ENCODE measurements at regions not wholly inside any gene's neighbourhood (a gene's known extent, or its start where the extent isn't known, plus 50 kb on each side); places are given as distances from the start of the nearest gene placed in this dataset.

DNA sequence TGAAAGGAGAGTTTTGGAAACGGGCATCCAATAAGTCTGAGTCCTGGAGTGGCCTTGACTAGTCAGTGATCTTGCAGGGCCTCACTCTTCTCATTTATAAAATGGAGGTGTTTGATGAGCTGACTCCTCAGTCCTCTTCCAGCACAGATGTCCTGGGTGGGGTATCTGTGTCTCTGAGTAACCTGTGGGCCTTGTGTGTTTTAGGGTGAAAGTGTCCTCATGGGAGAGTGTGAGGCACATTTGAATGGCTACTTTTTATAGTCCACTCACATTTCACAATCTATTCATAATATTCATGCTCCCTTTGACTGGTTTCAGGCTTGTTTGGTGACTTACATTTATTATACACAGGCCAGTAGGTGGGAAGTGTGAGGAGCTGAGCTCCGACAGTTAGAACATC, 106.4 kb upstream of the CELF4 start:
- no peak for DNase-seq (ENCODE audit: low read depth)

DNA sequence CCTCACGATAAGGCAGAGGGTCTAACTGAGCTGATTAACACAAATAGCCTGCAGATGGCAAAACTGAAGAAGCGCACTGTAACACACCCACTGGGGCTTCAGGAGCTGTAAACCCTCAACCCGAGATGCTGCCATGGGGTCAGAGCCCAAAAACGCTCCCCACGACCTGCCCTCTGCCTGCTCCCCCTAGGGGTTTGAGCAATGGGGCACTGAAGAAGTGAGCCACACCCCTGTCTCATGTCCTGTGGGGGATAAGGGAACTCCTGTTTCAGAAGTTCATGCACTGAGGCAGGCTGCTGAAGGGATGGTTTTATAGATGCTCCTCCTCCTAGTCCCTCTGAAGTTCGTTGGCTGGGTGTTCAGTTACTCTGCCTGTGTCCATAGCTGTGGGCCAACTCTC, 105.9 kb upstream of the CELF4 start:
- no peak for DNase-seq (ENCODE audit: low read depth)

DNA sequence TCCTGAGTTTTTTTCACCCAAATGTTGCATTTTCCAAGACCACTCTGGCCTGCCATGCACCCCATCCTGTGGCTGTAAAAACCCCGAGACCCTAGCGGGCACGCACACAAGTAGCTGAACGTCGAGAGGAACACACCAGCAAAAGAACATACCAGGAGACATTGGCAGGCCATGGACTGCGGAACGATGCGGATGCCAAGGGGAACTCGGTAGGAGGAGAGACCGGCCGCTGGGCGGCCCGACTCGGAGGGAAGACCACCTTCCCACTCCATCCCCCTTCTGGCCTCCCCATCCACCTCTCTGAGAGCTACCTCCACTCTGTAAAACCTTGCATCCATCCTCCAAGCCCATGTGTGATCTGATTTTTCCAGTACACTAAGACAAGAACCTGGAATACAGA, 105.5 kb upstream of the CELF4 start:
- no peak for DNase-seq (ENCODE audit: low read depth)

DNA sequence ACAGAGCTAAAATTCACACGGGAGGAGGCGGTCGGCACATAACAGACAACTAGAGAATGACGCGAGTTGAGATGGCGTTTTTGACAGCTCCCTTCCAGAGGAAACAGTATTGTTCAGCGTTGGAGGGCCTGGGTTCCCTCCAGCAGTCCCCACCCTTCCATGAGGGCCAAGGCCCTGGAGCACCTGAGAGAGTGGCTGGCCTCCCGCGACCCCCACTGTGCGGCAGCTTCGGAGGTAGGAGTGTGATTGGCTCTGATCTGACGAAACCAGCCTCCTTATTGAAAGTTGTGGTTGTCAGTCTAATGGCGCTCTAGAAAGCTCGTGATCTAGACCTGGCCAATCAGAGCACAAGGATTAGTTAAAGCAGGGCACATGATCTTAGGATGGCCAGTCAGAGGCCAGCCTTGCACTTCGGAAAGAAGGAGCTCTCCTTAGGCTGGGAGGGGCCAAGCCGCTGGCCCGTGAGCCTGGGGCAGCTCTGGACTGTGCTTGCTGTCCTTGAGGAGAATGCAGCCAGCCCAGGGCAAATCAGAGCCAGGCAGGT, 104.5 kb upstream of the CELF4 start:
- no peak for DNase-seq (ENCODE audit: low read depth)

DNA sequence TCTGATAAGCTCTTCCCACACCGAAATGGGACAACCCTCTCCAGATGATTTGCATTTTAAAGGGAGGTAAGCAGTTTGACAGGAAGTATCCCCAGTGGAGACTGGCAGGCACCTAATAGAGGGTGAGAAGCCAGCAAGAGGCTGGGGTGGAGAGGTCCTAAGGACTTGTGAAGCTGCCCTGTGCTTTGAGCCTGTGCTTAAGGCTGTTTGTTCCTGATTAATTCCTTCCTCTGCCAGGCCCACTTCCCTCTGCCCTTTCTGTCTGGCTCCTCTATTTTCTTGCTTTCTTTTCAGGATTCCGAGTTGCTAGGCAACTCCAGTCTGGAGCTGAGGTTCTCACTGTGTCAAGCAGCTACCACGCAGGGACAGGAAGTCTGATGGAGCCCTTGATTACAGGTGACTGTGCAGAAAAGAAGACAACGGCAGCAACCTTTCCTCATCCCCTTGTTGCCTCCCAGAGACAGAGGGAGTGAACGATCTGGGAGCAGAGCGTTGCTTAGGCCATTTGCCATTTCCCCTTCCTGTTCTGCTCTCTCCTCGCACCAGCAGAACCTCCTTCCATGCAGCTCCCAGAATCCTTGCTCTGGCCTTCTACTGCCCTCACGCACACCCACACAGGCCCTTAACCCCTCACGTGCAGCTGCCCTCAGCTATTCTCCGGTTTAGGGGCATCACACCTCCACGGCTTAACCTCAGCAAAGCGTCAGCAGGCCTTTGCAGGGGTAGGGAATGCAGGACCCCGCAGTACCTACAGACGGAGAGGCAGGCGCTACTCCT, 103.6 kb upstream of the CELF4 start:
- DNase-seq (ENCODE audit: low read depth): no peak

DNA sequence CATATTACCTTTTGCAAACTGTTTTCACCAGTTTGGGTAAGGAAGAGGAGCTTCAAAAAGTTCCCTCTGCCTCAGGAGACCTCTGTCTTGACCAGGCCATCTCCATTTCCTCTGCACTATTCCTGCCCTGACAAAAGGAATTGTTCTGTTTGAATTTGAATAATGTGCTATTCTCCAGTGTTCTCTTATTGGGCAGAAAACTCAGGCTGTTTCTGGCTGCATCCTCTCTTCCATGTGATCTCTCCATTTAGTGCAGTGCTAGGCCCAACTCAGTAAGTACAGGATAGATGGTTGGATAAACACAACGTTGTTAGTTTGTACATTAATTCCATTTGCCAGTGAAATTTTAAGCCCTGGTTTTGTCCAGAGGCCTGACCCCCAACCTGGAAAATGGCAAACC, 102.2 kb upstream of the CELF4 start:
- no peak for DNase-seq (ENCODE audit: low read depth)

DNA sequence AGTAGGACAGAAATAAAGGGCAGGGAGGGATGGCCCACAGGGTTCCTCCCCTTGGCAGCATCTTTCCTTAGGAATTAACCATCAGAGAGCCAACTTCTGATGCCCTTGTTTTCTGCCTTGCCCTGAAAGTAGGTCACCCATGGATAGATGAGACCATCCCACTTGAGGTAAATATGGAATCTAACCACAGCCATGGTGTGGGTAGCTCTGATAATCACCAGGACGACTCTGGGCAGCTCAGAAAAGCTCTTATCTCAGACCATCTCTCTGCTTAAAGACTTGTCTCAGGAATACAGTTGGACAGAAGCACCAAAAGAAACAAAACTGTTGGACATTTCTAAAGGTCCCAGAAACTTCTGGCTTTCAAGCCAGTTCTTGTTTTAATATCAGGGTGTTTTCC, 101.4 kb upstream of the CELF4 start:
- DNase-seq (ENCODE audit: low read depth): no peak

DNA sequence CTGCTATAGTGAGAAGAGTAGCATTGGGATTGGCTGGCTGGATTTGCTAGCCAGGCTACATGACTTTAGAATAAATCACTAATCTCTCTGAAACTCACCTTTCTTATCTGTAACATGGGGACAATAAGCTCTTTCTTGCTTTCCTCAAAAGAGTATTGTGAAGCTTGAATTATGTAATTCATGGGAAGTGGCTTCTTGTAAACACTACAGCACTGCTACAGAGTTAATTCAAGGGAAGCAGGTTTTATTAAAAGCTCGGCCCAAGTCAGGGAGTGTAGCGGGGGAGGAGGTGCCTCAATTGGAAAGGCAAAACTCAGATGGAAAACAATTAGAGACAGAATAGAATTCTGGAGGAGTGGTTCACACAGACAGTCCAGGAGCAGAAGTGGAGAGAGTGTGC, 100.9 kb upstream of the CELF4 start:
- no peak for DNase-seq (ENCODE audit: low read depth)

DNA sequence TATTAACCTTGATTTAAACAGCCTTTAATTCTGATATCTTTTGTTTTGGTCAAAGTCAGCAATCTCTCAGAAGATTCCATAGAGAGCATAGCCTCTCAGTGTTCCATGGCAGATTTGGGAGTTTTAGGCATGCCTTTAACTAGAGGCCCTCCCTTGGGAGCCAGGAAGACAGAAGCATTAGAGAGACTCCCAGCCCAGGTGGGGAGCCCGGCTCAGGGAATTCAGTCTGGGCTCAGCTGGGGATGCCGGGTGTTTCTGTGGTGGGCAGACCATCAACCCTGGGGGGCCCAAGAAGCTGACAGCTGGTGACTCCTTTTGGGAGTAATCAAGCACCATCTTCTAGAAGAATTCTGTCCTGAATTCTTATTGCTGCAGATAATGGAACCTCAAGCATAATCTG, 99.7 kb upstream of the CELF4 start:
- no peak for DNase-seq (ENCODE audit: low read depth)

DNA sequence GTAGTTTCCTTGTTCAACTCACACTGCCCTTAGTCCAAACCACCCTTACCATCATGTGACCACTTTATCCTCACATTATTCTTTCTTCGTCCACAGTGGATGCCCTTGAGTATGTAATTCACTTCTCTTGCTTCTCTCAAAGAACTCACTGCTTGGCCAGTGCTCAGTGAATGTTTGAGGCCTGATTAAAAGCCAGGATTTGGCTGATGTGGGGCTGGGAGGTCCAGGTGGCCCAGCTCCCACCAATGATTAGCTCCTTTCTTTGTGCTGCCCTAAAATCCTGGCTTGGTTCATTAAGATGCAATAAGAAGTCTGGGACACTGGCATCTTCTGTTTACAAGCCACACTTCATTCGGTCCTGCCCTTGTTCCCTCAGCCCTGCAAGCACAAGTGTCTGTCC, 97.8 kb upstream of the CELF4 start:
- DNase-seq (ENCODE audit: low read depth): no peak

DNA sequence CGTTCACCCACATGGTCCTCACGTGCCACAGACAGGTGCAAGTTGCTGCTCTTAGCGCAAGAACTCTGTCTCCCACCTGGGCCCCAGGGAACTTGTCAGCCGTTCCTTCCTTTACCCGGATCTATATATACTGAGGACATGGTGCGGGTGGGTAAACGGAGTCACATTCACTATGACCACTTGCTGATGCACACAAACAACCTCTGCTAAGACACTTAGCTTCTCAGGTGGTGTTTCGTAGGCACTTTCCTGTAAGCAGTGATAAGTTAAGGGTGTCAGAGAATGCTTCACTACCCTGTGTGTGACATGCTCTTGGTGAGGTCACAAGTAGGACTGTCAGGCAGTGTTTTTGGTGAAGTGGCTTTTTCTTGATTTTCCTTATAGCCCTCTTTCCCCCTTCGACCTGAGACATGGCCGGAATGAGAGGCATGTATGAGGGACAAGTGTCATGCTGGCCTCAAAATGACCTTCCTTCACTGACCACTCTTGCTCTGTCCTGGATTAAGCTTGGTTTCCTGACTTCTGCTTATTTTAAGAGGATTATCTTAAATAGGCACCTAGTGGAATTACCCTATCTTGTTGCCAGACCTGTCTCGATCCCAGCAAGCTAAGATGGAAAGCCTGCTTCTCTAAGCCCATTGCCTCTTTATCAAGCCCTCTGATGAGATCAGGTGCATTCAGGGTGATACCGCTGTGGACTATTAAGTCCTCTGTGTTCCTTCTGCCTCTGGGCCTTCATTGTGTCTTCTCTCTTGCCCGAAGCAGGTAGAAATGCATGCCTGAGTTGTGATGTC, 97.1 kb upstream of the CELF4 start:
- DNase-seq (ENCODE audit: low read depth): no peak

DNA sequence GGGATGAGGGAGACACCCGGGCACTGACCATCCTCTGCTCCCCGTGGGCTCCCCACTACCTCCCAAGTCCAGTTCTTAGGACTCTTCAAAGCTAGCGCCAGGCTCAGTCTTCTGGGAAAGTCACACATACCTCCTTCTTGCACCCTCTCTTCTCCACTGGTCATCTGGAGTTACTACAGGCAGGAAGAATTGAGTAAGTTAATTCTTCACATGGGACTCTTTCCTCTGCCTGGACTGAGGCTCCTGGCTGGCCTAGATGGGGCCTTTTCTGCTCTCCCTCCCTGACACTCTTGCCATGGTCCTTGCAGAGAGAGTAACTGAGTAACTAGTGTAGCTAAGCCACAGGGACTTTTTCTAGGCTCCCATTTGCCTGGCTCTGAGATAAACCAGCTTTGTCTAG, 96.5 kb upstream of the CELF4 start:
- no peak for DNase-seq (ENCODE audit: low read depth)

DNA sequence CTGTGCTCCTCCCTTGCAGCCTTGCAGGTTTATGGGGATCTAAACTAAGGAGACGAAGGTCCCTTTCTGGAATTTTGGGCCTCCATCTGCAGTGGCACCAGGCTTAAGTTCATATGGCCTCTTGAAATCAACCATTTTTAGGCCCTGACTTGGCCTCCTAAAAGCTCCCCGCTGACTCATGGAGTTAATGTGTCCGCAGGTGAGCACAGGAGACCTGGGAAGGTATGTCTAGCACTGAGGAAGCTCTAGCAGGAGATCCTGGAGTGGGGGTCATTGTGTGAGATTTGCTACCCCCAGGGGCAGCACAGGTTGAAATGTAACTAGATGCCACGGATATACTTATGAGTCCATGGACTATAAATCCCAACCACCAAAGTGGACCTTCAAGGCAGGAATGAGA, 95.9 kb upstream of the CELF4 start:
- no peak for DNase-seq (ENCODE audit: low read depth)

DNA sequence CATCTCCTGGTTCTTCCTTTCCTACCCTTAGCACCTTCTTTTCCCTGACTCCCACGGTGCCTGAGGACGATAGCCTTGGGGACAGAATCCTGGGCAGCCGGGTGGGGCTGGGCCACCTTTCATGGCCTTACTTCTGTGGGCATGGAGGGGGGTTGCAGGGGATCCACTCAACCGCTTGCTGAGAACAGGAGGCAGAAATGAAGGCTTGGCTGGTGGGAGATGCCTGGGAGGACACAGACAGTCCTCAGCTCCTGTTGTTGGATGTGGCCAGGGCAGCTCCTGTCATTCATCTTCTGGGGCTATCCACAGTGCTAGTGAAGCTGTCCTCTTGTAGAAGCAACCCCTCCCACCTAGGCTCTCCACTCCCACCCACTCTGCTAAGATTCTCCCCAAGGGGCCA, 95.5 kb upstream of the CELF4 start:
- DNase-seq (ENCODE audit: low read depth): no peak

DNA sequence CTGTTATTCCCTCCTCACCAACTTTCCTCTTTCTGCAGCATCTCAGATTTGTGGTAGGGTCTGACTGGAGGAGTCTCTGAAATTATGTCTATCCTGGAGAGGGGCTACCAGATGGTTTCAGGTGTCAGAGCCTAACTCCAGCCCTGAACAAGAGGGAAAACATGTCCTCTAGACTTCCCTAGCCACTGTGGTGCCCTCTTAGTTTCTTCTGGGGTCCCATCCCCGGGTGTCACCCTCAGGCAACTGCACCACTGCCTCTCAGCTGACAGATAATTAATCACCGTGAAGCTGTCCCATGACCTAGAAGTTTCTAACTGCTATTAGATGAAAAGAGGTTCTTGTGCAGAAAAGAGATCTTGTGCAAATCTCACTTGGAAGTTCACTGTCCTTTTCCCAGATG, 95.1 kb upstream of the CELF4 start:
- DNase-seq (ENCODE audit: low read depth): no peak

DNA sequence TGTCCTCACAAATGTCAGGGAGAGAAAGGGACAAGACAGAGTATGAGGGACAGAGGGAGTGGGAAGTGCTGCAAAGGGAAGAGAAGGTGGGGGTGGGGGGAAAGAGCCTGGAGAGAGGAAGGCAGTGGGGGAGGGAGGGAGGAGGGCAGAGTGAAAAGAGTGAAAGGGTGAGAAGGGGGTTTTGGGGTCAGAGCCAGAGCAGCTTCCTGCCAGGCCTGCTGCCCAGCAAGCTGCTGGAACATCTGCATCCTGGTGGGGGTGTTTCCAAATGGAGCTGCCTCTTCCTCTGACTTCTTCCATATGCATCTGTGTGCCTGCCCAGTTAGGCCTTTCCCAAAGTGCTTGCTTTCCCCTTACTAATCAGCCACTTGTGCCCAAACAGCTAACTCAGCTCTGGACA, 94.3 kb upstream of the CELF4 start:
- DNase-seq (ENCODE audit: low read depth): no peak

DNA sequence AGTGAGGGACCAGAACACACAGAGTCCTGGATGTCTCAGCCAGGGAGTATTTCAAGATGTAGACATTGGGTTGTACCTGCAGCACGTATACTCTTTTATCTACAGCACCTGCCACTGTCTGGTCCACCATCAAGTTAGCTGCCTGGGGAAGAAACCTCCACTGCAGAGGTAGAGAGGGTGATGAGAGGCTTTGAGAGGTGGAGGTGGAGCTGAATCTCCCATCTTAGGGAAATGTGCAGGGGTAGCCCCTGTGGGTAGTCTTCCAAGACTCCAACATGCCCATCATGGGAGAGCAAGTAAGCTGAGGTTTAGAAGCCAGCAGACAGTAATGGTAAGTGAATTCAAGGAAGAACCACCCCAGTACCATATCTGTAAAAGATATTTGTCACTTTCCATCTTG, 93.3 kb upstream of the CELF4 start:
- no peak for DNase-seq (ENCODE audit: low read depth)

DNA sequence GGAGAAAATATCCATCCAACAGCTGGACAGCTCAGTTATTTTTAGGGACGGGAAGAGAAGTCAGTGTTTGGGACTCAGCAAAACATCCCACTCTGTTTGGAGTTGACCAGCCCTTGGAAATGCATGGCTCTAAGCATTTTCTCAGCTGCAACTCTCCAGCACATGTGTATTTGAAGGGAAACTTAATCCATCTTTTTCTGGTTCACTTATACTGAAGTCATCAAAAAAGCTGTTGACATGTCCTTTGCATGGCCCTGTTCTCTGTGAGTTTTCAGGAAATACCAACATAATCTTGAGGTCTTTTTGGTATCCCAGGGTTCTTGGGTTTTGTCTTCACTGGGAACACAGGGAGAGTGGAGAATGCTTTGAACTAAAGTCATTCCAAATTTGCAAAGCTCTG, 91.9 kb upstream of the CELF4 start:
- DNase-seq (ENCODE audit: low read depth): no peak

DNA sequence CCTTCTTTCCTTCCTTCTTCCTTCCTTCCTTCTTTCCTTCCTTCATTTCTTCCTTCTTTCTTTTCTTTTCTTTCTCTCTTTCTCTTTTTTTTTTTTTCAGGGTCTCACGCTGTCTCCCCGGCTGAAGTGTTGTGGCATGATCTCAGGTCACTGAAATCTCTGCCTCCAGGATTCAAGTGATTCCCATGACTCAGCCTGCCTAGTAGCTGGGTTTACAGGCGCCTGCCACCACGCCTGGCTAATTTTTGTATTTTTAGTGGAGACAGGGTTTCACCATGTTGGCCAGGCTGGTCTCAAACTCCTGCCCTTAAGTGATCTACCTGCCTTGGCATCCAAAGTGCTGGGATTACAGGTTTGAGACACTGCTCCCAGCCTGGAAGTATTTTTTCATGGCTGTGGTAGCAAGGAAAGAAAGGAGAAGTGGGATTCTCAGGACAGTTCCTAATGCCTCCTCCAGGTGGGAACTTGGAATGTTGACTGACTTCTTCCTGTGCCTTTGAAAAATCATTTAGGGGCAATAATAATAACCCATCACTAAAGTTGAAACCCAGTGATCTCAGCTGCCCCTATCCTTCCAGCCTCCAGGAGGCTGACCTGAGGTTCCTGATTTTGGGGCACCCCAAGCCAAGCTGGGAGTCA, 89.3 kb upstream of the CELF4 start:
- no peak for DNase-seq (ENCODE audit: low read depth)

DNA sequence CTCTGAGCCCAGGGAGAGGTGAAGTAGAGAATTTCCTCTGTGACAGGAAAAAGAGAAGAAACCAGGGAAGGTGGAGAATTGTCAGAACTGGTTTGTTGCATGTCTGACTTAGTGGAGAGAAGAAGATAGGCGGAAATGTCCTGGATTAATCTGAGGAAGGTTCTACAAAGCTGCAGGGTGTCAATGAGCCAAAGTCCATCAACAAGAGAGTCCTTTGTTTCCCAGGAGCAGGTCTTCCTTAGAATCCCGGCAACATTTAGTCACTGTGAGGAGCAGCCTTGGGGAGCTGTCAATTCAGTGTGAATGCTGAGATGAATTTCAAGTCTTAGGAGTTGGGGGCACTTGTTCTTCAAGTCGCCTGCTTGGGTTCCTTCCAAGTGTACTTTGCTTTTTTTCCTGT, 88.4 kb upstream of the CELF4 start:
- DNase-seq (ENCODE audit: low read depth): no peak

DNA sequence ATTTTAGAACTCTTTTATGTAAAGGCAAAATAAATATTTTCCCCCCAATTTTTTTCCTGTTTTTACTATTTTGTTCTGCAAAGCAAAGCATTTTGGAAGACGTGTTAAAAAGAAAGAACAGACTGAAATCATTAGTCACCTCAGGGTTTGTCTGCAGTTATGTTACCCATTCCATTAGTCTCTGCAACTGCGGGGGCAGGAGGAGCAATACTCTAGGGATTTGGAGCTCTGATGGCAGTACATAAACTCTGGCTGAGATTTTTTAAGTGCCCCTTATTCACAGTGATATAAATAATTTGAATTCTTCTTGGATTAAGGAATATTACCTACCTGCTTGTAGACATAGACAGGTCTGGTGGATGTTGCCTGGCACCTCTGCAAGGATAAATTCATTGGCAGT, 88.0 kb upstream of the CELF4 start:
- DNase-seq (ENCODE audit: low read depth): no peak

DNA sequence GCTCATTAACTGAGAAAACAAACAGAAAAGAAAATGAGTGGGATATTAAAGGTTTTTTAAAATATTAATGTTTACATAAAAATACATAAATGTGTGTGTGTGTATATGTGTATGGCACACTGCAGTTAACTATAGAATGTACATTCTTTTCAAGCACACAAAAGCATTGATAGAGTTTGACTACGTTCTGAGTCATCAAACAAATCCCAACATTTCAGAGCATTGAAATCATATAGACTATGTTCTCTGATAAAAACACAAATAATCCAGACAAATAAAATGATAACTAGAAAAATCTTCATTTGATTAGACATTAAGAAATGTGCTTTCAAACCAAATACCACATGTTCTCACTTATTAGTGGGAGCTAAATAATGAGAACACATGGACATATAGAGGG, 84.3 kb upstream of the CELF4 start:
- no peak for DNase-seq (ENCODE audit: low read depth)

DNA sequence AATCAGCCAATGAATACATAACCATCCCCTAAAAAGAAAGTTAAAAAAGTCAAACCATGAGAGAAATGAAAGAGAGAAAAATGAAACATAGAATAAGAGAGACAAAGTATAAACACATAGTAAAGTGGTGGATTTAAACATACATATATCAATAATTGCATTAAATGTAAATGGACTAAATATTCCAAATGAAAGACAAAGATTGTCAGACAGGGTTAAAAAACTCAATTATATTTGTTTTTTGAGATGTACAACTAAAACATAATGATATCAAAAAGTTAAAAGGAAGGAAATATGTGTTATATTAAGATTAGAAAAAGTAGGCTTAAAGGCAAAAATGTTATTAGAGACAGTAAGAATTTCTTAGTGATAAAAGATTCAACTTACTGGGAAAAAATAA, 83.8 kb upstream of the CELF4 start:
- DNase-seq (ENCODE audit: low read depth): no peak

Data from stimulated activated CD4-positive, alpha-beta T cell treated with anti-CD3 and anti-CD28 coated beads, Interleukin-2, amount 100 ng/mL, for 4 hours (primary cell).